Cerebellar cortex (tissue), 1 donor: ENCODE measurements at regions not wholly inside any gene's neighbourhood (a gene's known extent, or its start where the extent isn't known, plus 50 kb on each side); places are given as distances from the start of the nearest gene placed in this dataset.

Experiments
- DNase-seq: peaks from one replicate; pipeline ENCODE4 v3.0.0-alpha.2; 2015; ENCODE audit warnings: low spot score

- DNase-seq: no peak
These were observed 177.4 kb upstream of the XYLT1 start for GRCh38 chr16:17647879-17648872.

GRCh38 chr16:17643935-17644334 lies 173.2 kb upstream of the XYLT1 start:
- DNase-seq: no peak

- DNase-seq: no peak
These were observed 171.2 kb upstream of the XYLT1 start for GRCh38 chr16:17641990-17642389.

GRCh38 chr16:17638134-17638533 lies 167.4 kb upstream of the XYLT1 start:
- DNase-seq: no peak

- no peak for DNase-seq
These were observed 164.4 kb upstream of the XYLT1 start for GRCh38 chr16:17635183-17635582.

GRCh38 chr16:17633181-17633951 lies 162.6 kb upstream of the XYLT1 start:
- no peak for DNase-seq

- no peak for DNase-seq
These were observed 161.9 kb upstream of the XYLT1 start for GRCh38 chr16:17632667-17633066.

- no peak for DNase-seq
These were observed 159.2 kb upstream of the XYLT1 start for GRCh38 chr16:17629936-17630335.

- DNase-seq: no peak
These were observed 158.2 kb upstream of the XYLT1 start for GRCh38 chr16:17628983-17629382.

GRCh38 chr16:17622366-17622765 lies 151.6 kb upstream of the XYLT1 start:
- DNase-seq: no peak

GRCh38 chr16:17619261-17619660 lies 148.5 kb upstream of the XYLT1 start:
- no peak for DNase-seq

GRCh38 chr16:17617021-17617552 lies 146.3 kb upstream of the XYLT1 start:
- DNase-seq: no peak

- no peak for DNase-seq
These were observed 141.6 kb upstream of the XYLT1 start for GRCh38 chr16:17612336-17612735.

- DNase-seq: no peak
These were observed 136.8 kb upstream of the XYLT1 start for GRCh38 chr16:17607609-17608008.

- DNase-seq: no peak
These were observed 136.3 kb upstream of the XYLT1 start for GRCh38 chr16:17607075-17607509.

GRCh38 chr16:17606460-17606859 lies 135.7 kb upstream of the XYLT1 start:
- DNase-seq: no peak

- DNase-seq: no peak
These were observed 135.0 kb upstream of the XYLT1 start for GRCh38 chr16:17605784-17606183.

- no peak for DNase-seq
These were observed 132.9 kb upstream of the XYLT1 start for GRCh38 chr16:17603626-17604025.

- no peak for DNase-seq
These were observed 131.9 kb upstream of the XYLT1 start for GRCh38 chr16:17602678-17603077.

- DNase-seq: no peak
These were observed 128.2 kb upstream of the XYLT1 start for GRCh38 chr16:17598968-17599367.

GRCh38 chr16:17591655-17592405 lies 121.1 kb upstream of the XYLT1 start:
- DNase-seq: no peak
